HEK293 (cell line): ENCODE measurements at regions not wholly inside any gene's neighbourhood (a gene's known extent, or its start where the extent isn't known, plus 50 kb on each side); places are given as distances from the start of the nearest gene placed in this dataset.

ENCODE experiments used
- CTCF ChIP-seq: fragments of 450-650 bp; formaldehyde crosslinking; IDR thresholded peaks from 2 replicates; pipeline ENCODE4 v1.5.1; 2016; ENCODE audit warnings: missing biosample characterization, missing genetic modification characterization
- ZBTB7A ChIP-seq: fragments of 450-650 bp; formaldehyde crosslinking; IDR thresholded peaks from 2 replicates; pipeline ENCODE4 v1.5.1; 2016; ENCODE audit warnings: low read depth, missing biosample characterization, missing genetic modification characterization
- ZNF416 ChIP-seq: fragments of 450-650 bp; formaldehyde crosslinking; IDR thresholded peaks from 2 replicates; pipeline ENCODE4 v1.5.1; 2016; ENCODE audit warnings: missing biosample characterization, missing genetic modification characterization
- ZNF423 ChIP-seq: fragments of 450-650 bp; formaldehyde crosslinking; IDR thresholded peaks from 2 replicates; pipeline ENCODE4 v1.5.1; 2016; ENCODE audit warnings: missing biosample characterization, missing genetic modification characterization
- ZSCAN5A ChIP-seq: fragments of 450-650 bp; formaldehyde crosslinking; IDR thresholded peaks from 2 replicates; pipeline ENCODE4 v1.5.1; 2016; ENCODE audit warnings: missing biosample characterization, missing genetic modification characterization

GRCh38 chr13:26951581-26952177 is 191.1 kb upstream of the GPR12 start:
- TF ChIP-seq CTCF, result no peak
- TF ChIP-seq ZNF423 (tag by site-specific recombination), result no peak
- TF ChIP-seq ZNF416 (tag by site-specific recombination), result no peak
- no peak for TF ChIP-seq ZSCAN5A
- no peak for TF ChIP-seq ZBTB7A
